WTC11 (cell line): ENCODE measurements at regions not wholly inside any gene's neighbourhood (a gene's known extent, or its start where the extent isn't known, plus 50 kb on each side); places are given as distances from the start of the nearest gene placed in this dataset.

ENCODE experiments used
- ATAC-seq: fragments of 200-7000 bp; cut with Tn5 transposase; 2 replicates; pipeline ENCODE4 v1.10.0; 2021; ENCODE audit warnings: mild to moderate bottlenecking, moderate library complexity
- CTCF ChIA-PET: fragments of 300-600 bp; sonication (Branson Sonifier 250); formaldehyde crosslinking; loops from one replicate; lab custom pipeline; 2021; ENCODE audit warnings: antibody characterized with exemption; lab: Charles Lee
- POLR2A ChIA-PET: fragments of 350-600 bp; sonication (Branson Sonifier 250); formaldehyde crosslinking; loops from one replicate; lab custom pipeline; 2021; ENCODE audit warnings: antibody characterized with exemption; lab: Charles Lee
- DNase-seq: peaks from one replicate; pipeline ENCODE4 v3.0.0; 2021; ENCODE audit warnings: low spot score
- H3K27ac Mint-ChIP-seq: 2 replicates; pipeline ENCODE4 v1.8.0; 2021; ENCODE audit warnings: mixed read lengths
- H3K27me3 Mint-ChIP-seq: 2 replicates; pipeline ENCODE4 v1.8.0; 2021; ENCODE audit warnings: low read depth, mild to moderate bottlenecking, moderate library complexity, mixed read lengths
- H3K36me3 Mint-ChIP-seq: 2 replicates; pipeline ENCODE4 v1.8.0; 2021; ENCODE audit warnings: mixed read lengths
- H3K4me1 Mint-ChIP-seq: 2 replicates; pipeline ENCODE4 v1.8.0; 2022; ENCODE audit warnings: mixed read lengths
- H3K4me3 Mint-ChIP-seq: 2 replicates; pipeline ENCODE4 v1.8.0; 2021; ENCODE audit warnings: mild to moderate bottlenecking, moderate library complexity, mixed read lengths
- H3K9me3 Mint-ChIP-seq: 2 replicates; pipeline ENCODE4 v1.8.0; 2021; ENCODE audit warnings: mixed read lengths
- CBFB ChIP-seq: sonication (generic); formaldehyde crosslinking; IDR thresholded peaks from 2 replicates; pipeline ENCODE4 v1.8.1; 2022; ENCODE audit warnings: mild to moderate bottlenecking, low read depth, missing genetic modification reagents
- CDX4 ChIP-seq: fragments of 250-450 bp; sonication (Bioruptor Pico); IDR thresholded peaks from 2 replicates; pipeline ENCODE4 v1.9.0; 2021; ENCODE audit warnings: moderate library complexity, mild to moderate bottlenecking, inconsistent platforms, borderline replicate concordance
- GRHL2 ChIP-seq: fragments of 250-450 bp; sonication (Bioruptor Pico); IDR thresholded peaks from 2 replicates; pipeline ENCODE4 v1.8.0; 2022; ENCODE audit warnings: mild to moderate bottlenecking, moderate library complexity; ENCODE audit not compliant: insufficient replicate concordance, severe bottlenecking
- HMGXB4 ChIP-seq: sonication (generic); formaldehyde crosslinking; IDR thresholded peaks from 2 replicates; pipeline ENCODE4 v1.8.1; 2023; ENCODE audit warnings: mild to moderate bottlenecking, moderate library complexity, missing genetic modification reagents
- JAZF1 ChIP-seq: fragments of 250-450 bp; sonication (Bioruptor Pico); IDR thresholded peaks from 2 replicates; pipeline ENCODE4 v1.9.0; 2021; ENCODE audit warnings: moderate library complexity, mild to moderate bottlenecking, inconsistent platforms
- JUN ChIP-seq: sonication (generic); formaldehyde crosslinking; IDR thresholded peaks from 2 replicates; pipeline ENCODE4 v1.8.0; 2023; ENCODE audit warnings: mild to moderate bottlenecking, missing genetic modification reagents
- NFATC4 ChIP-seq: fragments of 250-450 bp; sonication (Bioruptor Pico); IDR thresholded peaks from 2 replicates; pipeline ENCODE4 v1.9.0; 2021; ENCODE audit warnings: mild to moderate bottlenecking
- NFE2L1 ChIP-seq: sonication (generic); formaldehyde crosslinking; IDR thresholded peaks from 2 replicates; pipeline ENCODE4 v1.8.1; 2023; ENCODE audit warnings: missing genetic modification reagents
- NR3C1 ChIP-seq: sonication (generic); formaldehyde crosslinking; conservative IDR thresholded peaks from 2 replicates; pipeline ENCODE4 v1.8.1; 2023; ENCODE audit warnings: low read depth, mild to moderate bottlenecking, missing genetic modification reagents
- PRRX2 ChIP-seq: fragments of 250-450 bp; sonication (Bioruptor Pico); IDR thresholded peaks from 2 replicates; pipeline ENCODE4 v1.8.0; 2021; ENCODE audit warnings: mild to moderate bottlenecking
- TP53 ChIP-seq: sonication (generic); formaldehyde crosslinking; IDR thresholded peaks from 2 replicates; pipeline ENCODE4 v1.8.1; 2023; ENCODE audit warnings: mild to moderate bottlenecking, missing genetic modification reagents
- ZNF121 ChIP-seq: sonication (generic); formaldehyde crosslinking; IDR thresholded peaks from 2 replicates; pipeline ENCODE4 v1.8.0; 2023; ENCODE audit warnings: missing genetic modification reagents
- ZNF138 ChIP-seq: sonication (generic); formaldehyde crosslinking; conservative IDR thresholded peaks from 2 replicates; pipeline ENCODE4 v1.8.1; 2022; ENCODE audit warnings: mild to moderate bottlenecking, moderate library complexity, missing genetic modification reagents
- ZNF219 ChIP-seq: sonication (generic); formaldehyde crosslinking; IDR thresholded peaks from 2 replicates; pipeline ENCODE4 v1.8.0; 2023; ENCODE audit warnings: missing genetic modification reagents, mild to moderate bottlenecking, borderline replicate concordance
- ZNF232 ChIP-seq: sonication (generic); formaldehyde crosslinking; IDR thresholded peaks from 2 replicates; pipeline ENCODE4 v1.8.0; 2022; ENCODE audit warnings: mild to moderate bottlenecking, missing genetic modification reagents
- ZNF423 ChIP-seq: fragments of 250-450 bp; sonication (Bioruptor Pico); IDR thresholded peaks from 2 replicates; pipeline ENCODE4 v2.1.2; 2022; ENCODE audit warnings: mild to moderate bottlenecking, moderate library complexity
- ZSCAN18 ChIP-seq: fragments of 250-450 bp; sonication (Bioruptor Pico); IDR thresholded peaks from 2 replicates; pipeline ENCODE4 v2.1.2; 2022; ENCODE audit warnings: mild to moderate bottlenecking, moderate library complexity
- TF ChIP-seq, protein P1 (sequence below): sonication (generic); formaldehyde crosslinking; IDR thresholded peaks from 2 replicates; pipeline ENCODE4 v1.8.1; 2022; ENCODE audit warnings: mild to moderate bottlenecking, missing genetic modification reagents, moderate library complexity, borderline replicate concordance
- TF ChIP-seq, protein P2 (sequence below): fragments of 250-450 bp; sonication (Bioruptor Pico); IDR thresholded peaks from 2 replicates; pipeline ENCODE4 v1.9.0; 2021; ENCODE audit warnings: mild to moderate bottlenecking, borderline replicate concordance
- TF ChIP-seq, protein P3 (sequence below): sonication (generic); formaldehyde crosslinking; IDR thresholded peaks from 2 replicates; pipeline ENCODE4 v1.8.1; 2023; ENCODE audit warnings: mild to moderate bottlenecking, missing genetic modification reagents, moderate library complexity

DNA sequence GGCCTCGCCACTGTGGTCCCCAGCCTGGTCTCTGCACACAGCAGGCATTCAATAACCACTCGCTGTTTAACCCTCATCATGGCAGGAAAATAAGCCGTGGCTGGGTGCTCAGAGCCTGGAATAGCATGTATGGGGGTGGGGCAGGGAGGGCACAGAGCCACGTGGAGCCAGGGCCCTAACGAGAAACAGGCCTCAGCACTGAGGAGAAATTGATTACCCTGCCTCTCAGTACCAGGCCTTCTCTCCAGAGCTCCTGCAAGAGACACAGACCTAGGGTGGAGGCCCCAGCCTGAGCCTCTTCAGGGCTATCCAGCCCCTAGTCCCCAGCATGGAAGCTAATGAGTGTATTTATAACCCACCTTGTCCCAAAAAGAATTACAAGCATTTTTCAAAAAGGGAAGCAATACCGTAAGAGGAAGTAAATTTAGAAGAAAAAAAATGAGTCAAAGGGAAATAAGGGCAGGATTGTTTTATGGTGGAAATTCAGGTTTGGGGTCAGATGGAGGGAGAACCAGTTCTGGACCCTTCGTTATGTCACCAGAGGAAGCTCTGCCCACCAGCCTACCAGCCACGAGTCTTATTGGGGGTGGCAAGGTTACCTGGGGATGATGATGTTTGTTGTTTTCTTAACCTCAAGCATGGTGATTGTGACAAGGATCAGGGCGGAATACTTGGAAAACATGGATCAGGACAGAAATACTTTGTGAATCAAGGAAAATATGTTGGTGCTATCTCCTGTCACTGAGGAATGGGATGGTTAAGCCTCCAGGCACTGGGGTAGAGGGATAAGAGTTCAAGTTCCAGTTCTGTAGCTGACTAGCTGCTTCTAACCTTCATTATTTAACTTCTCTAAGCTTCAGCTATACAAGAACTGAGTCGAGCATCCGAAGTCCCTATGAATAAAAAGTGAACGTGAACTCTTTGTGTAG is 101.9 kb upstream of the RBPJ start:
- H3K27ac Mint-ChIP-seq, result no peak overlapping the region

GRCh38 chr4:26220696-26221095 is 100.1 kb upstream of the RBPJ start:
- no peak overlapping the region for H3K4me3 Mint-ChIP-seq
- H3K9me3 Mint-ChIP-seq, result no peaks in the 10 kb centered on the region
- H3K36me3 Mint-ChIP-seq, result no peaks in the 10 kb centered on the region
- DNase-seq (no peak), ATAC-seq (no peak)
- peaks cover 12% of the 10 kb centered on the region for H3K4me1 Mint-ChIP-seq
- CTCF ChIA-PET, result no interaction called here
- H3K27me3 Mint-ChIP-seq, result no peaks in the 10 kb centered on the region; the same call in 1 of the 2 replicates
- H3K27ac Mint-ChIP-seq, result no peak overlapping the region
- POLR2A ChIA-PET, result no interaction called here
- TF ChIP-seq TP53 (CRISPR knock-in tag), result no peak
- TF ChIP-seq GRHL2 (CRISPR knock-in tag), result no peak
- TF ChIP-seq, protein P1, sequence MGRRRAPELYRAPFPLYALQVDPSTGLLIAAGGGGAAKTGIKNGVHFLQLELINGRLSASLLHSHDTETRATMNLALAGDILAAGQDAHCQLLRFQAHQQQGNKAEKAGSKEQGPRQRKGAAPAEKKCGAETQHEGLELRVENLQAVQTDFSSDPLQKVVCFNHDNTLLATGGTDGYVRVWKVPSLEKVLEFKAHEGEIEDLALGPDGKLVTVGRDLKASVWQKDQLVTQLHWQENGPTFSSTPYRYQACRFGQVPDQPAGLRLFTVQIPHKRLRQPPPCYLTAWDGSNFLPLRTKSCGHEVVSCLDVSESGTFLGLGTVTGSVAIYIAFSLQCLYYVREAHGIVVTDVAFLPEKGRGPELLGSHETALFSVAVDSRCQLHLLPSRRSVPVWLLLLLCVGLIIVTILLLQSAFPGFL, result no peak
- no peak for TF ChIP-seq NR3C1 (CRISPR knock-in tag)
- no peak for TF ChIP-seq ZNF219
- TF ChIP-seq CDX4 (CRISPR knock-in tag), result no peak
- no peak for TF ChIP-seq ZNF423 (CRISPR knock-in tag)

More for the DNA sequence above, 101.9 kb upstream of the RBPJ start:
- no peaks in the 10 kb centered on the region for H3K36me3 Mint-ChIP-seq
- no peak for ATAC-seq
- H3K9me3 Mint-ChIP-seq, result no peaks in the 10 kb centered on the region
- POLR2A ChIA-PET, result interaction anchor here (1.1 kb wide), 1 partner anchor 100 kb away, joined by 3 read pairs; no protein-coding TSS in a partner anchor
- no peak for TF ChIP-seq ZSCAN18
- no peak for TF ChIP-seq JAZF1
- no peak for TF ChIP-seq HMGXB4 (CRISPR knock-in tag)
- TF ChIP-seq NFE2L1 (CRISPR knock-in tag), result no peak
- TF ChIP-seq, protein P2, sequence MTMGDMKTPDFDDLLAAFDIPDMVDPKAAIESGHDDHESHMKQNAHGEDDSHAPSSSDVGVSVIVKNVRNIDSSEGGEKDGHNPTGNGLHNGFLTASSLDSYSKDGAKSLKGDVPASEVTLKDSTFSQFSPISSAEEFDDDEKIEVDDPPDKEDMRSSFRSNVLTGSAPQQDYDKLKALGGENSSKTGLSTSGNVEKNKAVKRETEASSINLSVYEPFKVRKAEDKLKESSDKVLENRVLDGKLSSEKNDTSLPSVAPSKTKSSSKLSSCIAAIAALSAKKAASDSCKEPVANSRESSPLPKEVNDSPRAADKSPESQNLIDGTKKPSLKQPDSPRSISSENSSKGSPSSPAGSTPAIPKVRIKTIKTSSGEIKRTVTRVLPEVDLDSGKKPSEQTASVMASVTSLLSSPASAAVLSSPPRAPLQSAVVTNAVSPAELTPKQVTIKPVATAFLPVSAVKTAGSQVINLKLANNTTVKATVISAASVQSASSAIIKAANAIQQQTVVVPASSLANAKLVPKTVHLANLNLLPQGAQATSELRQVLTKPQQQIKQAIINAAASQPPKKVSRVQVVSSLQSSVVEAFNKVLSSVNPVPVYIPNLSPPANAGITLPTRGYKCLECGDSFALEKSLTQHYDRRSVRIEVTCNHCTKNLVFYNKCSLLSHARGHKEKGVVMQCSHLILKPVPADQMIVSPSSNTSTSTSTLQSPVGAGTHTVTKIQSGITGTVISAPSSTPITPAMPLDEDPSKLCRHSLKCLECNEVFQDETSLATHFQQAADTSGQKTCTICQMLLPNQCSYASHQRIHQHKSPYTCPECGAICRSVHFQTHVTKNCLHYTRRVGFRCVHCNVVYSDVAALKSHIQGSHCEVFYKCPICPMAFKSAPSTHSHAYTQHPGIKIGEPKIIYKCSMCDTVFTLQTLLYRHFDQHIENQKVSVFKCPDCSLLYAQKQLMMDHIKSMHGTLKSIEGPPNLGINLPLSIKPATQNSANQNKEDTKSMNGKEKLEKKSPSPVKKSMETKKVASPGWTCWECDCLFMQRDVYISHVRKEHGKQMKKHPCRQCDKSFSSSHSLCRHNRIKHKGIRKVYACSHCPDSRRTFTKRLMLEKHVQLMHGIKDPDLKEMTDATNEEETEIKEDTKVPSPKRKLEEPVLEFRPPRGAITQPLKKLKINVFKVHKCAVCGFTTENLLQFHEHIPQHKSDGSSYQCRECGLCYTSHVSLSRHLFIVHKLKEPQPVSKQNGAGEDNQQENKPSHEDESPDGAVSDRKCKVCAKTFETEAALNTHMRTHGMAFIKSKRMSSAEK (CRISPR knock-in tag), result no peak
- TF ChIP-seq NFATC4 (CRISPR knock-in tag), result no peak
- no peak for TF ChIP-seq JUN (CRISPR knock-in tag)
- no peak for TF ChIP-seq CBFB
- TF ChIP-seq ZNF232 (CRISPR knock-in tag), result no peak
- TF ChIP-seq ZNF121, result no peak
- no peak for TF ChIP-seq PRRX2 (CRISPR knock-in tag)
- TF ChIP-seq ZNF138, result no peak
- TF ChIP-seq, protein P3, sequence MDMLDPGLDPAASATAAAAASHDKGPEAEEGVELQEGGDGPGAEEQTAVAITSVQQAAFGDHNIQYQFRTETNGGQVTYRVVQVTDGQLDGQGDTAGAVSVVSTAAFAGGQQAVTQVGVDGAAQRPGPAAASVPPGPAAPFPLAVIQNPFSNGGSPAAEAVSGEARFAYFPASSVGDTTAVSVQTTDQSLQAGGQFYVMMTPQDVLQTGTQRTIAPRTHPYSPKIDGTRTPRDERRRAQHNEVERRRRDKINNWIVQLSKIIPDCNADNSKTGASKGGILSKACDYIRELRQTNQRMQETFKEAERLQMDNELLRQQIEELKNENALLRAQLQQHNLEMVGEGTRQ (CRISPR knock-in tag), result no peak
- H3K4me1 Mint-ChIP-seq, result peaks cover 12% of the 10 kb centered on the region
- no peak overlapping the region for H3K4me3 Mint-ChIP-seq
- CTCF ChIA-PET, result interaction anchor here (0.8 kb wide), 1 partner anchor 58 kb away, joined by 3 read pairs; no protein-coding TSS in a partner anchor
- peaks cover 2% of the 10 kb centered on the region for H3K27me3 Mint-ChIP-seq
- DNase-seq, result no peak
